ENCODE measurements at regions not wholly inside any gene's neighbourhood (a gene's known extent, or its start where the extent isn't known, plus 50 kb on each side); places are given as distances from the start of the nearest gene placed in this dataset.

GRCh38 chr5:5678909-5679308, 256.4 kb downstream of the ICE1 start:
- H3K4me2 ChIP-seq (ENCODE audit: low read length), result no peak overlapping the region
- no peaks in the 10 kb centered on the region for H3K79me2 ChIP-seq (replicated peaks; ENCODE audit: insufficient read depth, low read length)
- no peak overlapping the region for H3K4me3 ChIP-seq (ENCODE audit: low read length)
- H3K27me3 ChIP-seq (ENCODE audit: insufficient read depth, low read depth, low read length), result no peaks in the 10 kb centered on the region
- H3F3A ChIP-seq (ENCODE audit: insufficient read depth, low read length, poor library complexity, severe bottlenecking), result no peaks in the 10 kb centered on the region
- TF ChIP-seq EZH2 (IDR thresholded peaks at IDR 0.05; ENCODE audit: borderline replicate concordance, insufficient read depth, low read length, poor library complexity, severe bottlenecking), result no peak
- TF ChIP-seq RAD21 (conservative IDR thresholded peaks at IDR 0.05), result no peak
- no peak for TF ChIP-seq TAF1 (IDR thresholded peaks at IDR 0.05; ENCODE audit: low read depth)
- TF ChIP-seq REST (IDR thresholded peaks at IDR 0.05; ENCODE audit: borderline replicate concordance), result no peak
- TF ChIP-seq POLR2AphosphoS5 (IDR thresholded peaks at IDR 0.05), result no peak
- TF ChIP-seq CTCF (IDR thresholded peaks at IDR 0.05; ENCODE audit: poor library complexity, severe bottlenecking), result no peak
- H3K27ac ChIP-seq (ENCODE audit: low read length), result no peak overlapping the region
- no peak overlapping the region for H3K9ac ChIP-seq (ENCODE audit: low read length)
- H2AFZ ChIP-seq (ENCODE audit: low read depth, low read length), result no peak overlapping the region
- no peaks in the 10 kb centered on the region for H3K9me2 ChIP-seq (ENCODE audit: insufficient read depth, low read length)
- H4K20me1 ChIP-seq (ENCODE audit: insufficient read depth), result no peaks in the 10 kb centered on the region
- no peaks in the 10 kb centered on the region for H3K9me3 ChIP-seq (ENCODE audit: low read length)
- no peaks in the 10 kb centered on the region for H3K36me3 ChIP-seq (ENCODE audit: insufficient read depth, low read length)

GRCh38 chr5:5677738-5678137, 255.3 kb downstream of the ICE1 start:
- Histone ChIP-seq H3K79me2 (replicated peaks; ENCODE audit: insufficient read depth, low read length) (no peaks in the 10 kb centered on the region), H3F3A (ENCODE audit: insufficient read depth, low read length, poor library complexity, severe bottlenecking) (no peaks in the 10 kb centered on the region), H3K9me3 (ENCODE audit: low read length) (no peaks in the 10 kb centered on the region), H2AFZ (ENCODE audit: low read depth, low read length) (no peak overlapping the region), H3K4me2 (ENCODE audit: low read length) (no peak overlapping the region), H3K9ac (ENCODE audit: low read length) (no peak overlapping the region), H3K27ac (ENCODE audit: low read length) (no peak overlapping the region), H3K36me3 (ENCODE audit: insufficient read depth, low read length) (no peaks in the 10 kb centered on the region), H3K9me2 (ENCODE audit: insufficient read depth, low read length) (no peaks in the 10 kb centered on the region), H3K27me3 (ENCODE audit: insufficient read depth, low read depth, low read length) (no peaks in the 10 kb centered on the region), H3K4me3 (ENCODE audit: low read length) (no peak overlapping the region), H4K20me1 (ENCODE audit: insufficient read depth) (no peaks in the 10 kb centered on the region)
- no peak for TF ChIP-seq REST (IDR thresholded peaks at IDR 0.05; ENCODE audit: borderline replicate concordance)
- TF ChIP-seq EP300 (conservative IDR thresholded peaks at IDR 0.05; ENCODE audit: poor library complexity, severe bottlenecking), result no peak
- TF ChIP-seq MXI1 (conservative IDR thresholded peaks at IDR 0.05; ENCODE audit: poor library complexity, severe bottlenecking), result no peak
- no peak for TF ChIP-seq CTCF (IDR thresholded peaks at IDR 0.05; ENCODE audit: poor library complexity, severe bottlenecking)
- no peak for TF ChIP-seq POLR2AphosphoS5 (IDR thresholded peaks at IDR 0.05)
- TF ChIP-seq SMC3 (conservative IDR thresholded peaks at IDR 0.05; ENCODE audit: poor library complexity), result no peak
- TF ChIP-seq EZH2 (IDR thresholded peaks at IDR 0.05; ENCODE audit: borderline replicate concordance, insufficient read depth, low read length, poor library complexity, severe bottlenecking), result no peak
- TF ChIP-seq TAF1 (IDR thresholded peaks at IDR 0.05; ENCODE audit: low read depth), result no peak
- TF ChIP-seq RAD21 (conservative IDR thresholded peaks at IDR 0.05), result no peak

All from neural cell (in vitro differentiated cells).